HG02588 (cell line): ENCODE measurements at regions not wholly inside any gene's neighbourhood (a gene's known extent, or its start where the extent isn't known, plus 50 kb on each side); places are given as distances from the start of the nearest gene placed in this dataset.

Experiments used
- ATAC-seq: cut with Tn5 transposase; IDR thresholded peaks from one replicate; pipeline ENCODE4 v1.9.1; 2021; ENCODE audit warnings: mild to moderate bottlenecking, moderate library complexity; ENCODE audit not compliant: unreplicated experiment

- no peak for ATAC-seq
Measured at GRCh38 chr14:82419933-82420332, 886.3 kb upstream of the SEL1L start.

GRCh38 chr14:82420871-82421270 is 887.2 kb upstream of the SEL1L start:
- no peak for ATAC-seq

- ATAC-seq: no peak
Measured at GRCh38 chr14:82421286-82421685, 887.6 kb upstream of the SEL1L start.

- no peak for ATAC-seq
Measured at GRCh38 chr14:82422230-82422629, 888.6 kb upstream of the SEL1L start.

- ATAC-seq: no peak
Measured at GRCh38 chr14:82425261-82425660, 891.6 kb upstream of the SEL1L start.

GRCh38 chr14:82431031-82431430 is 897.4 kb upstream of the SEL1L start:
- ATAC-seq: no peak

GRCh38 chr14:82432301-82433105 is 898.9 kb upstream of the SEL1L start:
- no peak for ATAC-seq

- no peak for ATAC-seq
Measured at GRCh38 chr14:82438436-82438835, 904.8 kb upstream of the SEL1L start.

- no peak for ATAC-seq
Measured at GRCh38 chr14:82441270-82441669, 907.6 kb upstream of the SEL1L start.

- ATAC-seq: no peak
Measured at GRCh38 chr14:82445810-82446570, 912.3 kb upstream of the SEL1L start.

GRCh38 chr14:82447586-82447985 is 913.9 kb upstream of the SEL1L start:
- no peak for ATAC-seq

GRCh38 chr14:82449926-82450468 is 916.3 kb upstream of the SEL1L start:
- ATAC-seq: no peak

GRCh38 chr14:82451675-82452074 is 918.0 kb upstream of the SEL1L start:
- ATAC-seq: no peak

GRCh38 chr14:82482345-82482744 is 948.7 kb upstream of the SEL1L start:
- ATAC-seq: no peak

- ATAC-seq: no peak
Measured at GRCh38 chr14:82488473-82488872, 954.8 kb upstream of the SEL1L start.

GRCh38 chr14:82490397-82490796 is 956.7 kb upstream of the SEL1L start:
- ATAC-seq: no peak

GRCh38 chr14:82492157-82492556 is 958.5 kb upstream of the SEL1L start:
- no peak for ATAC-seq

- ATAC-seq: no peak
Measured at GRCh38 chr14:82500222-82500621, 966.6 kb upstream of the SEL1L start.

- no peak for ATAC-seq
Measured at GRCh38 chr14:82501554-82501953, 967.9 kb upstream of the SEL1L start.

- no peak for ATAC-seq
Measured at GRCh38 chr14:82502043-82502442, 968.4 kb upstream of the SEL1L start.

- no peak for ATAC-seq
Measured at GRCh38 chr14:82504894-82505293, 971.2 kb upstream of the SEL1L start.

GRCh38 chr14:82510007-82510406 is 976.4 kb upstream of the SEL1L start:
- no peak for ATAC-seq
